Endodermal cell (in vitro differentiated cells): ENCODE measurements at regions not wholly inside any gene's neighbourhood (a gene's known extent, or its start where the extent isn't known, plus 50 kb on each side); places are given as distances from the start of the nearest gene placed in this dataset.
"Not testable (repeated sequence)": the region's sequence is repeated elsewhere in the genome, so short reads cannot be mapped to it uniquely, and the experiment has no call there.

Source experiments
- DNase-seq: peaks from one replicate; pipeline ENCODE4 v3.0.0-alpha.2; 2017
- H3K27ac ChIP-seq: 2 replicates; pipeline ENCODE4 v1.5.1; 2013; ENCODE audit warnings: mild to moderate bottlenecking, low read depth, low read length, moderate library complexity
- H3K27me3 ChIP-seq: 2 replicates; pipeline ENCODE4 v1.6.1; 2013; ENCODE audit warnings: mild to moderate bottlenecking, low read length, moderate library complexity; ENCODE audit not compliant: insufficient read depth, control insufficient read depth, poor library complexity, severe bottlenecking
- H3K36me3 ChIP-seq: 2 replicates; pipeline ENCODE4 v1.7.0; 2013; ENCODE audit warnings: mild to moderate bottlenecking, low read length, moderate library complexity; ENCODE audit not compliant: control insufficient read depth, insufficient read depth
- H3K4me1 ChIP-seq: one replicate; pipeline ENCODE4 v1.7.0; 2013; ENCODE audit warnings: low read length; ENCODE audit not compliant: control insufficient read depth, insufficient read depth
- H3K4me3 ChIP-seq: 2 replicates; pipeline ENCODE4 v1.5.1; 2013; ENCODE audit warnings: mild to moderate bottlenecking, low read length, moderate library complexity
- H3K9ac ChIP-seq: 2 replicates; pipeline ENCODE4 v1.6.1; 2013; ENCODE audit warnings: mild to moderate bottlenecking, low read length, moderate library complexity; ENCODE audit not compliant: poor library complexity, severe bottlenecking; ENCODE audit errors: extremely low read depth
- H3K9me3 ChIP-seq: 2 replicates; pipeline ENCODE4 v1.6.1; 2013; ENCODE audit warnings: mild to moderate bottlenecking, low read length, moderate library complexity; ENCODE audit not compliant: control insufficient read depth
- H3K27ac Mint-ChIP-seq: 2 replicates; pipeline ENCODE4 v1.8.0; 2020; ENCODE audit warnings: mixed read lengths
- H3K27me3 Mint-ChIP-seq: 2 replicates; pipeline ENCODE4 v1.8.0; 2021; ENCODE audit warnings: mild to moderate bottlenecking, mixed read lengths; ENCODE audit not compliant: insufficient read depth
- H3K36me3 Mint-ChIP-seq: 2 replicates; pipeline ENCODE4 v1.8.0; 2020; ENCODE audit warnings: low read depth, mixed read lengths
- H3K4me1 Mint-ChIP-seq: 2 replicates; pipeline ENCODE4 v1.8.0; 2020; ENCODE audit warnings: mixed read lengths
- H3K4me3 Mint-ChIP-seq: 2 replicates; pipeline ENCODE4 v1.8.0; 2020; ENCODE audit warnings: mild to moderate bottlenecking, moderate library complexity, mixed read lengths
- H3K9me3 Mint-ChIP-seq: 2 replicates; pipeline ENCODE4 v1.8.0; 2020; ENCODE audit warnings: mild to moderate bottlenecking, mixed read lengths
- WGBS, 2 experiments: methylation state at CpG; one replicate each; pipeline versions ENCODE4 v1.1.5 to v1.1.7; 2013; ENCODE audit warnings: missing lambda C conversion rate in 2 of 2, mixed read lengths in 1 of 2; ENCODE audit not compliant: insufficient coverage in 1 of 2, insufficient read length in 1 of 2; 5-methylcytosine and 5-hydroxymethylcytosine counted together
- TF ChIP-seq, protein P1 (sequence below): fragments of 200-600 bp; sonication (generic); conservative IDR thresholded peaks from 2 replicates; pipeline ENCODE4 v1.5.0; 2021; ENCODE audit warnings: antibody characterized with exemption, mild to moderate bottlenecking

DNA sequence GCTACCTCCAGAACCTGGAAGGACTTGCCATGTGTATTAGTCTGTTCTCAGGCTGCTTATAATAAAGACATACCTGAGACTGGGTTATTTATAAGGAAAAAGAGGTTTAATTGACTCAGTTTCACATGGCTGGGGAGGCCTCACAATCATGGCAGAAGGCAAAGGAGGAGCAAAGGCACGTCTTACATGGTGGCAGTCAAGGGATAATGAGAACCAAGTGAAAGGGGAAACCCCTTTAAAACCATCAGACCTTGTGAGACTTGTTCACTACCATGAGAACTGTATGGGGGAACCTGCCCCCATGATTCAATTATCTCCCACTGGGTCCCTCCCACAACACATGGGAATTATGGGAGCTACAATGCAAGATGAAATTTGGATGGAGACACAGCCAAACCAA, 62.3 kb upstream of the CCNY start:
- H3K27me3 ChIP-seq, H3K36me3 ChIP-seq, H3K4me3 Mint-ChIP-seq, DNase-seq, H3K27ac Mint-ChIP-seq, H3K9ac ChIP-seq, H3K27me3 Mint-ChIP-seq, H3K4me3 ChIP-seq, H3K4me1 ChIP-seq, H3K9me3 ChIP-seq, H3K36me3 Mint-ChIP-seq, H3K27ac ChIP-seq, H3K9me3 Mint-ChIP-seq: not testable (repeated sequence)
- 88 to 100% methylated on average over 1 of the region's 1 CpG for WGBS, 2 experiments
- H3K4me1 Mint-ChIP-seq, result peaks cover 15% of the 10 kb centered on the region

DNA sequence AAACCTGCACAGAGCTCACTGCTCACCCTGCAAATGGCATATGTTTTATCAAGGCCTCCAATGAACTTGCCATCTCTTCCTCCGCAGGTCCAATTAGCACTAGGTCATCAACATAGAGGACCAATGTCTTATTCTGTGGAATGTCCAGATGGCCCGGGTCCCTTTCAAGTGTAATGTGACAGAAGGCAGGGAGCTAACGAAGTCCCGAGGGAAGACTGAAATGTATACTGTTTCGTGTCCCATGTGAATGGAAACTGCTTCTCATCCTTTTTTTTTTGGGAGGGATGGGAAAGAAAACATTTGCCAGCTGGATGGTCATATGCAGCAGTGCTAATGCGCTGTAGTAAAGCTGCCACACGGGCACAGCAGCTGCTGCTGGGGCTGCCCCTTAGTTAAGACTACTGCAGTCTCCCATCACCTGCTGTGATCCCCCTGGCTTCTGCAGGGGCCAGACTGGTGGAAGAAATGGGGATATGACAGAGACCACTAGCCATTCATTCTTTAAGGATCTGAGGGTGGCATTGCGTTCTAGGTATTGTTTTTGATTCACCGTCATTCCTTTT, 61.7 kb upstream of the CCNY start:
- H3K36me3 ChIP-seq, result no peaks in the 10 kb centered on the region
- no peaks in the 10 kb centered on the region for H3K36me3 Mint-ChIP-seq
- H3K9me3 Mint-ChIP-seq, result no peaks in the 10 kb centered on the region
- DNase-seq, result no peak
- no peaks in the 10 kb centered on the region for H3K9me3 ChIP-seq
- H3K4me3 ChIP-seq, result no peak overlapping the region
- H3K4me3 Mint-ChIP-seq, result no peak overlapping the region
- no peak overlapping the region for H3K9ac ChIP-seq
- peaks cover 15% of the 10 kb centered on the region for H3K4me1 Mint-ChIP-seq
- peaks cover 1% of the 10 kb centered on the region for H3K27me3 Mint-ChIP-seq
- no peaks in the 10 kb centered on the region for H3K27me3 ChIP-seq
- no peak overlapping the region for H3K27ac ChIP-seq
- peaks cover 7% of the 10 kb centered on the region for H3K4me1 ChIP-seq
- no peak overlapping the region for H3K27ac Mint-ChIP-seq
- WGBS, 2 experiments, result 95 to 98% methylated on average over 5 to 9 of the region's 9 CpGs
- TF ChIP-seq, protein P1, sequence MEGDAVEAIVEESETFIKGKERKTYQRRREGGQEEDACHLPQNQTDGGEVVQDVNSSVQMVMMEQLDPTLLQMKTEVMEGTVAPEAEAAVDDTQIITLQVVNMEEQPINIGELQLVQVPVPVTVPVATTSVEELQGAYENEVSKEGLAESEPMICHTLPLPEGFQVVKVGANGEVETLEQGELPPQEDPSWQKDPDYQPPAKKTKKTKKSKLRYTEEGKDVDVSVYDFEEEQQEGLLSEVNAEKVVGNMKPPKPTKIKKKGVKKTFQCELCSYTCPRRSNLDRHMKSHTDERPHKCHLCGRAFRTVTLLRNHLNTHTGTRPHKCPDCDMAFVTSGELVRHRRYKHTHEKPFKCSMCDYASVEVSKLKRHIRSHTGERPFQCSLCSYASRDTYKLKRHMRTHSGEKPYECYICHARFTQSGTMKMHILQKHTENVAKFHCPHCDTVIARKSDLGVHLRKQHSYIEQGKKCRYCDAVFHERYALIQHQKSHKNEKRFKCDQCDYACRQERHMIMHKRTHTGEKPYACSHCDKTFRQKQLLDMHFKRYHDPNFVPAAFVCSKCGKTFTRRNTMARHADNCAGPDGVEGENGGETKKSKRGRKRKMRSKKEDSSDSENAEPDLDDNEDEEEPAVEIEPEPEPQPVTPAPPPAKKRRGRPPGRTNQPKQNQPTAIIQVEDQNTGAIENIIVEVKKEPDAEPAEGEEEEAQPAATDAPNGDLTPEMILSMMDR, result no peak

DNA sequence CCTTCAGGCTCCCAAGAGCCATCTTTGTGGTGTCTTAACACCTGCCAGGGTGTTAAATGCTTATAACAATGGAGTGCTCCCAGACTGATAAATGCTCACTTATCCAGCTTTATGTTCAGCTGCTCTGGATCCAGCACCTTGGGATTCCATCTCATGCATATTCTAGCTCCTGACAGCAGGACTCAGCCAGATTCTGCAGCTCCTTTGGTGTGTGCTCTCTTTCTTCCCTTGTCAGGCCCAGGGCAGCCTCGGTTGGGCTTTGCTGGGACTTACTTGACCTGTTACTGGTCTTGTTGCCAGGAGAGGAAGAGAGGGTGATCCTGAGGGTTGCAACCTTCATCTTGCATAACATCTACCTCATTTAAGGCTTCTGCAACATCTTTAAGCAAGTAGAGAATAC, 59.4 kb upstream of the CCNY start:
- Histone ChIP-seq H3K9me3 (no peaks in the 10 kb centered on the region), H3K4me1 (peaks cover 7% of the 10 kb centered on the region), H3K36me3 (no peaks in the 10 kb centered on the region), H3K4me3 (no peak overlapping the region), H3K9ac (no peak overlapping the region), H3K27me3 (no peaks in the 10 kb centered on the region), H3K27ac (no peak overlapping the region)
- TF ChIP-seq, protein P1, result no peak
- Mint-ChIP-seq H3K4me1 (peaks cover 9% of the 10 kb centered on the region), H3K27ac (no peak overlapping the region), H3K9me3 (peaks cover 4% of the 10 kb centered on the region), H3K4me3 (no peak overlapping the region), H3K27me3 (peaks cover 1% of the 10 kb centered on the region), H3K36me3 (no peaks in the 10 kb centered on the region)
- WGBS, 2 experiments, result 13% methylated on average over 1 of the region's 1 CpG; no CpG with 5 or more reads in 1 of the 2 experiments
- peak; percentile 72 for DNase-seq

DNA sequence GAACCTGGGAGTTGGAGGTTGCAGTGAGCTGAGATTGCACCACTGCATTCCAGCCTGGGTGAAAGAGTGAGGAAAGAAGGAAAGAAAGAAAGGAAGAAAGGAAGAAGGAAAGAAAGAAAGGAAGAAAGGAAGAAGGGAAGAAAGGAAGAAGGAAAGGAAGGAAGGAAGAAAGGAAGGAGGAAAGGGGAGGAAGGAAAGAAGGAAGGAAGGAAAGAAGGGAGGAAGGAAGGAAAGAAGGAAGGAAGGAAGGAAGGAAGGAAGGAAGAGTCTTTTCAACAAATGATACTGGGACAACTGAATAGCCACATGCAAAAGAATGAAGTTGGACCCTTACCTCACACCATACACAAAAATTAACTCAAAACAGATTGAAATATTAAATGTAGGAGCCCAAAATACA, 56.1 kb upstream of the CCNY start:
- not testable (repeated sequence) for H3K4me1 ChIP-seq, H3K27ac Mint-ChIP-seq, H3K4me1 Mint-ChIP-seq, H3K9me3 Mint-ChIP-seq, H3K4me3 Mint-ChIP-seq, H3K36me3 ChIP-seq, H3K27ac ChIP-seq, H3K4me3 ChIP-seq, H3K9me3 ChIP-seq, H3K9ac ChIP-seq, H3K27me3 Mint-ChIP-seq, H3K27me3 ChIP-seq, H3K36me3 Mint-ChIP-seq, DNase-seq
